GM10266 (cell line): ENCODE measurements at regions not wholly inside any gene's neighbourhood (a gene's known extent, or its start where the extent isn't known, plus 50 kb on each side); places are given as distances from the start of the nearest gene placed in this dataset.

Experiments
- DNase-seq: peaks from one replicate; pipeline ENCODE4 v3.0.0; 2012; ENCODE audit errors: extremely low spot score
- TF ChIP-seq, protein P1 (sequence below): IDR thresholded peaks from 2 replicates; pipeline ENCODE4 v1.5.1; 2012; ENCODE audit warnings: mild to moderate bottlenecking, low read depth; ENCODE audit not compliant: control insufficient read depth, insufficient read depth; ENCODE audit errors: missing control alignments

DNA sequence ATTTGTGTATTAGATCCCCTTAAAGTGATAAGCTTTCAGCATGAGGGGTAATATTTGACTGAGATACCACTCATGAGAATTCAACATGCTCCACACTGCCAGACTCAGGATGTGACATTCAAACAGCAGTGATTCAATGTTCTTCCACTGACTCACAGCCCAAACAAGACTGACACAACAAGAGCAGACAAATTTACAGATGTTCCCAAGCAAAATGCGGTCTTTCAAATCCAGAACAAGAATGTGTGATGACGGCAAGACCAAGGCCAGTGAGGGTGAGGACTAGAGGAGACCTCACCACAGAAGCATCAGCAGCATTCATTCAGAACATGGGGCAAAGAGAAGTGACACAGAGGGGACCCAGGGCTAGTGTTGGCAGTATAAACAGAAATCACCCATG is 99.3 kb upstream of the GRIA3 start:
- TF ChIP-seq, protein P1, sequence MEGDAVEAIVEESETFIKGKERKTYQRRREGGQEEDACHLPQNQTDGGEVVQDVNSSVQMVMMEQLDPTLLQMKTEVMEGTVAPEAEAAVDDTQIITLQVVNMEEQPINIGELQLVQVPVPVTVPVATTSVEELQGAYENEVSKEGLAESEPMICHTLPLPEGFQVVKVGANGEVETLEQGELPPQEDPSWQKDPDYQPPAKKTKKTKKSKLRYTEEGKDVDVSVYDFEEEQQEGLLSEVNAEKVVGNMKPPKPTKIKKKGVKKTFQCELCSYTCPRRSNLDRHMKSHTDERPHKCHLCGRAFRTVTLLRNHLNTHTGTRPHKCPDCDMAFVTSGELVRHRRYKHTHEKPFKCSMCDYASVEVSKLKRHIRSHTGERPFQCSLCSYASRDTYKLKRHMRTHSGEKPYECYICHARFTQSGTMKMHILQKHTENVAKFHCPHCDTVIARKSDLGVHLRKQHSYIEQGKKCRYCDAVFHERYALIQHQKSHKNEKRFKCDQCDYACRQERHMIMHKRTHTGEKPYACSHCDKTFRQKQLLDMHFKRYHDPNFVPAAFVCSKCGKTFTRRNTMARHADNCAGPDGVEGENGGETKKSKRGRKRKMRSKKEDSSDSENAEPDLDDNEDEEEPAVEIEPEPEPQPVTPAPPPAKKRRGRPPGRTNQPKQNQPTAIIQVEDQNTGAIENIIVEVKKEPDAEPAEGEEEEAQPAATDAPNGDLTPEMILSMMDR = no peak
- DNase-seq = no peak

GRCh38 chrX:123085311-123085940 is 98.7 kb upstream of the GRIA3 start:
- TF ChIP-seq, protein P1 = no peak
- no peak for DNase-seq

- no peak for DNase-seq
- TF ChIP-seq, protein P1 = no peak
Observed at GRCh38 chrX:123086768-123087167, 97.3 kb upstream of the GRIA3 start.

- DNase-seq = no peak
- TF ChIP-seq, protein P1 = no peak
Observed at GRCh38 chrX:123087326-123087725, 96.8 kb upstream of the GRIA3 start.

- no peak for DNase-seq
- TF ChIP-seq, protein P1 = no peak
Observed at GRCh38 chrX:123088331-123088730, 95.7 kb upstream of the GRIA3 start.

- DNase-seq = no peak
- TF ChIP-seq, protein P1 = no peak
Observed at GRCh38 chrX:123088930-123089329, 95.1 kb upstream of the GRIA3 start.

- DNase-seq = no peak
- TF ChIP-seq, protein P1 = no peak
Observed at GRCh38 chrX:123093792-123094191, 90.3 kb upstream of the GRIA3 start.
